ENCODE measurements at regions not wholly inside any gene's neighbourhood (a gene's known extent, or its start where the extent isn't known, plus 50 kb on each side); places are given as distances from the start of the nearest gene placed in this dataset.
A peak's percentile ranks its signal among the peaks of the same experiment; 100 is the strongest.

DNA sequence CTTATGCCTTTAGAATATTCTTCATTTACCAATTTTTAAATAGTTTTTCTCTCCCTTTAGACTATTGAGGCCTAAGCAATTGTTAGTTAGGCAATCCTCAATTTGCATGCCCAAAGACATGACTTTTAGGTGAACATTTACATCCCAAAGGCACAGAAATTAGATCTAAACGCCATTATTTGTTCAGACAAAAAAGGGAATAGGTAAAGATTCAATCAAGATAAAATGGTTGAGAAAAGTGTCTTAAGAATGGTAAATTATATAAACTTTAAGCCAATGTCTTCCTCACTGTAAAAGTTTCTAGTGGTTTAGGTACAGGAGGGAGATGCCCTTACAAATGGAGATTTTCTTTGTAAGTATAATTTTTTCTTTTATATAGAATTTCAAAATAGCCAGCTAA lies 50.2 kb upstream of the MME start:
- no peak for DNase-seq (ENCODE audit: low read depth in 2 of 2)

- DNase-seq (ENCODE audit: low read depth in 2 of 2), result peak in 1 of 2 donors; percentile 60
Observed at GRCh38 chr3:155026999-155027591, 53.0 kb upstream of the MME start.

- peak; percentile 0 to 71 for DNase-seq (ENCODE audit: low read depth in 2 of 2)
Observed at GRCh38 chr3:155024006-155024638, 56.0 kb upstream of the MME start.

DNA sequence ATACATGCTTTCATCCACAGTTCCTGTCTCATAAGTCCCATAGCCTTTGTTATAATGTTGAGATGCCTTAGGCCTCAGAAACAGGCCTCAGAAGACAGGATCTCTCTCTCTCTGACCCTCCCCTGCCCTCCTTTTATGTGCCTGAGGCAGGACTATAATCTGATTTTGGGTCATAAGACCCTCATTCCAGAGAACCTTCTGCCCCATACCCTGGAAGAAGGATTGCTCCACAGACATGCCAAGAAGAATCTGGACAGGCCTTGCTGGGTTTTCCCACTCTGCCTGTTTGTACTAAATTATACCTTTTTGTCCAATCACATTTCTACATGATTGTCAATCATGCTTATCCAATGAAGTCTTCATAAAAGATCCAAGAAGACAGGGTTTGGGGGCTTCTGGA lies 57.2 kb upstream of the MME start:
- no peak for DNase-seq (ENCODE audit: low read depth in 2 of 2)

DNA sequence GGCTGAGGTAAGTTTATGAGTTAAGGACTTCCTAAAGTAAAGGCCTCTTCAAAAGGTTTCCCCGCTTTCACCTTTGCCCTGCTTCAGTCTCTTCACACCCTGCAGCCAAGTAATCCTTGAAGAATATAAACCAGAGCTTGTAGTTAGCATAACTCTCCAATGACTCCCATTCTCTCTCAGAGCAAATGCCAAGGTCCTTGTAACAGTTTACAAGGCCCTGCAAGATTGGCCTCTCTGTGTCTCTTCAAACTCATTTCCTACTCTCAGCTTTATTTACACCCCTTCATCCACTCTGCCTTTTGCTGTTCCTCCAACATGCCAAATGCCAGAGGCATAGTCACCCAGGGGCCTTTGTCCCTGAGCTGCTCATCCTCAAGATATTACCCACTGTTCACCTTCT lies 60.5 kb upstream of the MME start:
- DNase-seq (ENCODE audit: low read depth in 2 of 2), result peak in 1 of 2 donors; percentile 5

DNA sequence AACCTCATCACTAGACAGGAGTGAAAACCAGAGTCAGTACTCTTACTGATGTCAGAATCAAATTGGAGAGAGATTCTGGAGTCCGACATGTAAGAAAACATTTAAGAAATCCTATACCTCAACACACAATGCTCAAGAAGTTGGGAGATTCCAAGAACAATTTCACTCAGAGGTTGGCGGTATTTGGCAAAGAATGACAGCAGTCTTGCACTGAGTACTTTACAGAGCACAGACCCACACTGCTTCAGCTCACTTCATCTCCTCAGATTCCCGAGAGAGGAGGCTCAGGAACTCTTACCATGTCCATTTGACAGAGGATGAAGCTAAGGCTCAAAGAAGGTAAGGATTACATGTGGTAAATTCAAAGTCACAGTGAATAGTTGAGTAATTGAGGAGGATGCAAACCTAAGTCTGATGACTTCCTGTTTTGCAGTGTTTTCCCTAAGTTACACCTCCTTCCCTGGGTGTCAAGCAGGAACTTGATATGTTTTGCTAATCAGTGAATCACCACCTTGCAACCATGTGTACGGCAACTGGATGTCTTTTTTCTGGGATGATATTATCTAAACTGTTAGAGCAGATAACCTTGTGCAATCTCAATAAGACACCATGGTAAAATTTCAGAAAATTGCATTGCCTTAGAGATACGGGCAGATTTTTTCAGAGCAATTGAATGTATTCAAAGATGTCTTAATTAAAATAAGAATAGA lies 61.3 kb upstream of the MME start:
- peak in 1 of 2 donors; percentile 84 for DNase-seq (ENCODE audit: low read depth in 2 of 2)

DNA sequence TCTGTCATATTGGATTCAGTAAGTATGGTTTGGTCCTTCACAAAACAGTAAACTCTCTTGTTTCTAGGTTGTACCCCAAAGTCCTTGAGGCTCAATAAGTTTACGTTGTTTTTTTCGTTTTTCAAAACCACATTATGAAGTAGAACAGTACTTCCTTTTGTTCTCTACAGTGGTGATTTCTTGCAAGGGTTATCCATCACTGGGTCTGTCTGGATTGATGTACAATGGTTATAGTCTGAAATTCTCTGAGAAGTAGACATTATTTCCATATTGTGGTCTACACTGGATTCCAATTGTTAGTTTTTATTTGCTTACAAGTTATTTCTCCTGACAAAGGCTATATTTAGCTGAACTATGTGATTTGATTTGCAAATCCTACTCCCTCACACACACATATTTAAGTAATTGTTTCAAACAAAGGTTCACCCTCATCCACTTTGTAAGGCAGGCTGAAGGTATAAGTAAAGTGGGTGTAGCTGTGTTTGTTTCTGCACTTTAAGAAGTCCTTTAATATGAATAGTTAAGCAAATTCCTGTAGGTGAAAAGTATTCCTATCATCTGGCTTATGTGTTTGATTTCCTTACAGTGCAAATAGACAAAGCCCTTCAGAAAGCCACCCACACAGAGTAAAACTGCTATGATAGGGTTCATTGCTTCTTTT lies 64.2 kb upstream of the MME start:
- no peak for DNase-seq (ENCODE audit: low read depth in 2 of 2)

- no peak for DNase-seq (ENCODE audit: low read depth in 2 of 2)
Observed at GRCh38 chr3:155014953-155015352, 65.2 kb upstream of the MME start.

- peak in 1 of 2 donors; percentile 31 for DNase-seq (ENCODE audit: low read depth in 2 of 2)
Observed at GRCh38 chr3:155013427-155013826, 66.7 kb upstream of the MME start.

DNA sequence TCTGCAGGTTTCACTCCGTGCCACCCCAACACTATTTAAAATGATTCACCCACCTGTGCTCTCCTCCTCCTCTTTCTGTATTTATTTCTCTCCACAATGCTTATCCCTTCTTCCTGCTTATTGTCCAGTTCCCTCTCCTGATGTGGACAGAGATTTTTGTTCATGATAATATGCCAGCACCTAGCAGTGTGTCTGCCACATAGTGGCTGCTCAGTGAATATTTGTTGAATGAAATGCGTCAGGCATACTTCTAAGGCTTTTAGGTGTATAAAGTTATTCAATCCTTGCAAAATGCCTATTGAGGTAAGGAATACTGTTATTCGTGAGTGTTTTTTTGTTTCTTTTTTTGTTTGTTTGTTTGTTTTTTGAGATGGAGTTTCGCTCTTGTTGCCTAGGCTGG lies 67.5 kb upstream of the MME start:
- DNase-seq (ENCODE audit: low read depth in 2 of 2), result no peak

DNA sequence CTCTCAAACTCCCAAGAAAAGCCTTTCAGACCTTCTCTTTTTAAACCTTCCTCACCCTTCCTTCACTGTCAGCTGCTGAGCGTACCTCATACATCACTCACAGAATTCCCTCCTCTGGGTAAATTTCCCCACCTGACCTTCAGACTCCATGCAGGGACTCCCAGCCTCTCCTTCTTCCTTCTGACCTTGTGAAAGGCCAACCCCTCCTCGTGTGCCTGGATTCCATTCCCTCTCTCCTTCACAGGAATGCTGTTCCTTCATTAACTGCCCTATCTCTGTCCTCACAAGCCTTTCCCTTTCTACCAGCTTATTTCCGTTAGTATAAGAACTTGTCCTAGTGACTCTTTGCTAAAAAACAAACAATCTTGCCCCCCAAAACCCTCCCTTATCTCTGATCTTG lies 69.7 kb upstream of the MME start:
- no peak for DNase-seq (ENCODE audit: low read depth in 2 of 2)

- no peak for DNase-seq (ENCODE audit: low read depth in 2 of 2)
Observed at GRCh38 chr3:155009217-155009616, 70.9 kb upstream of the MME start.

DNA sequence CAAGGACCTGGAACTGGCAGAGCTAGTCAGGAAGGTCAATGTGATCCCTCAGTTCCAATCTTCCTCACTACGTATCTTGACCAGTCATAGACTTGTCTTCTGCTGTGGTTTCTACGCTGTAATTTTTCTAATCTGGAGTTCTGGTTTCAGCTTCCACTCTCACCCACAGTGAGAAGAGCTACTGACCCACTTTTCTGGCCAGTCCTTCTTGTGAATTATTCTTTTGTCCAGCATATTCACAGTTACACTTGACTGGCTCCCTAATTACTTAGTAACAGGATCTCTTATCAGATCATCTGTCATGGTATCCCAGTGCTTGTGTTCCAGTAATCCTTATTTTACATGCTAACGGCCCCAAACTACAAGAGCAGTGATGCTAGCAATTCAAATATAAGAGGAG lies 72.4 kb upstream of the MME start:
- DNase-seq (ENCODE audit: low read depth in 2 of 2), result no peak

- DNase-seq (ENCODE audit: low read depth in 2 of 2), result no peak
Observed at GRCh38 chr3:155001289-155002010, 78.7 kb upstream of the MME start.

DNA sequence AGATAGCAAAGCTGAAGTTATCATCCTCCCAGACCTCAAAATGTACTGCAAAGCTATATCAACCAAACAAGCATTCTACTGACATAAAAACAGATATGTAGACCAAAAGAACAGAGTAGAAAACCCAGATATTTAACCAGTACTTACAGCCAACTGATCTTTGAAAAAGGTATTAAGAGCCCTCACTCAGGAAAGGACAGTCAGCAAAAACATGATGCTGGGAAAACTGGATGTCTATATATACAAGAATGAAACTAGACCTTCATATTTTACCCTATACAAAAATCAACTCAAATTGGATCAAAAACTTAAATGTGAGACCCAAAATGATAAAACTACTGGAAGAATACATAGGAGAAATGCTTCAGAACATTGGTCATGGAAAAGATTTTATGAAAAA lies 87.5 kb upstream of the MME start:
- DNase-seq (ENCODE audit: low read depth in 2 of 2), result no peak

DNA sequence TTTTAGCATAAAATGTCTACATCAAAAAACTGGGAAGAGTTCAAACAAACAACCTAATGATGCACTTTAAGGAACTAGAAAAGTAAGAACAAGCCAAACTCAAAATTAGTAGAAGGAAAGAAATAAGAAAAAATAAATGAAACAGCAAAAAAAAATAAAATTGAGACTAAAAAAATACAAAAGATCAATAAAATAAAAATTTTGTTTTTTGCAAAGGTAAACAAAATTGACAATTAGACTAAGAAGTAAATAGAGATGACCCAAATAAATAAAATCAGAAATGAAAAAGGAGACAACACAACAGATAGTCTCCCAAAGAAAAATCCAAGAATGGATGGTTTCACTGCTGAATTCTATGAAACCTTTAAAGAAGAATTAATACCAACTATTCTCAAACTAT lies 89.6 kb upstream of the MME start:
- DNase-seq (ENCODE audit: low read depth in 2 of 2), result no peak

DNA sequence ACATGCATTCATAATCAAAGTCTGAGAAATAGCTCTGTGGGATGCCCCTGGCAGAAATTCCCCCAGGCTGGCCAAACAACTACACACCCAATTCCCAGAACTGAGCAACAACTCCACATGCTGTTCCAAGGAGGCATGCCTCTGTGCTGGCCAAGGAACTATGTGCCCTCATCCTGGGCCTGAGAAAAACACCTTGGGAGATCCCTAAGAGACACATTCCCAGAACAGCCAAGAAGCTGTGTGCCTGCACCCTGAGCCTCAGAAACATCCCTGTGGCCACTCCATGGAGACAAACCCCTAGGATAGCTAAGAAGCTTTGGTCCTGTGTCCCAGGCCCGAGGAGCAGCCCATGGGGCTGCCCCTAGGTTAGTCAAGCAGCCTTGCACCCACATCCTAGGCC lies 92.3 kb upstream of the MME start:
- no peak for DNase-seq (ENCODE audit: low read depth in 2 of 2)

- DNase-seq (ENCODE audit: low read depth in 2 of 2), result no peak
Observed at GRCh38 chr3:154981664-154982063, 98.5 kb upstream of the MME start.

GRCh38 chr3:154981201-154981600 lies 98.9 kb upstream of the MME start:
- DNase-seq (ENCODE audit: low read depth in 2 of 2), result no peak

- no peak for DNase-seq (ENCODE audit: low read depth in 2 of 2)
Observed at GRCh38 chr3:154979331-154979730, 100.8 kb upstream of the MME start.

- no peak for DNase-seq (ENCODE audit: low read depth in 2 of 2)
Observed at GRCh38 chr3:154977666-154978065, 102.5 kb upstream of the MME start.
